ENCODE measurements at regions not wholly inside any gene's neighbourhood (a gene's known extent, or its start where the extent isn't known, plus 50 kb on each side); places are given as distances from the start of the nearest gene placed in this dataset.
A peak's percentile ranks its signal among the peaks of the same experiment; 100 is the strongest.

- peak overlapping the region; percentile 4 to 22 (median 22) for H3K4me3 ChIP-seq (ENCODE audit: control insufficient read depth in 2 of 3, extremely low read depth in 1 of 3, insufficient read depth in 2 of 3, low read depth in 1 of 3, low read length in 3 of 3)
- dilution Hi-C loops (cut with MboI; ENCODE audit: extremely low pct_ligation_motif_present, low sequenced_read_pairs): no loop called here
Measured at GRCh38 chr7:130853503-130854279, 119.7 kb upstream of the KLF14 start.

GRCh38 chr7:130854481-130854880 lies 120.5 kb upstream of the KLF14 start:
- Histone ChIP-seq H3K27me3 (ENCODE audit: control insufficient read depth, extremely low read depth, insufficient read depth, low read length) (no peaks in the 10 kb centered on the region), H3K36me3 (ENCODE audit: control insufficient read depth in 2 of 2, extremely low read depth in 1 of 2, insufficient read depth in 2 of 2, low read length in 2 of 2) (peaks cover 4 to 12% of the 10 kb centered on the region in 2 experiments), H3K4me1 (ENCODE audit: control insufficient read depth, extremely low read depth, insufficient read depth, low read length) (peaks cover 50% of the 10 kb centered on the region), H3K9me1 (ENCODE audit: control insufficient read depth, extremely low read depth, insufficient read depth, low read length) (no peaks in the 10 kb centered on the region), H3K4me2 (ENCODE audit: control insufficient read depth, extremely low read depth, insufficient read depth, low read depth, low read length) (peak overlapping the region; percentile 73), H2AFZ (ENCODE audit: control insufficient read depth, low read length) (no peak overlapping the region), H3K9me3 (ENCODE audit: control insufficient read depth, low read depth, low read length) (peaks cover 6% of the 10 kb centered on the region), H3K4me3 (ENCODE audit: control insufficient read depth in 2 of 3, extremely low read depth in 1 of 3, insufficient read depth in 2 of 3, low read depth in 1 of 3, low read length in 3 of 3) (peak overlapping the region in 1 of 3 experiments; percentile 22), H4K20me1 (ENCODE audit: control insufficient read depth, extremely low read depth, insufficient read depth, low read length) (no peaks in the 10 kb centered on the region), H3K27ac (ENCODE audit: control insufficient read depth, insufficient read depth, low read length) (no peak overlapping the region), H3K9ac (ENCODE audit: control insufficient read depth, extremely low read depth, insufficient read depth, low read length) (no peak overlapping the region), H3K79me2 (ENCODE audit: control insufficient read depth, insufficient read depth, low read length) (no peaks in the 10 kb centered on the region)
- dilution Hi-C loops (cut with MboI; ENCODE audit: extremely low pct_ligation_motif_present, low sequenced_read_pairs): no loop called here
- no peak for DNase-seq (ENCODE audit: low read depth, low spot score)
- peak; percentile 13 for FAIRE-seq
- no peak for TF ChIP-seq EZH2 (IDR thresholded peaks at IDR 0.05; ENCODE audit: low read length)
- TF ChIP-seq, protein P1, sequence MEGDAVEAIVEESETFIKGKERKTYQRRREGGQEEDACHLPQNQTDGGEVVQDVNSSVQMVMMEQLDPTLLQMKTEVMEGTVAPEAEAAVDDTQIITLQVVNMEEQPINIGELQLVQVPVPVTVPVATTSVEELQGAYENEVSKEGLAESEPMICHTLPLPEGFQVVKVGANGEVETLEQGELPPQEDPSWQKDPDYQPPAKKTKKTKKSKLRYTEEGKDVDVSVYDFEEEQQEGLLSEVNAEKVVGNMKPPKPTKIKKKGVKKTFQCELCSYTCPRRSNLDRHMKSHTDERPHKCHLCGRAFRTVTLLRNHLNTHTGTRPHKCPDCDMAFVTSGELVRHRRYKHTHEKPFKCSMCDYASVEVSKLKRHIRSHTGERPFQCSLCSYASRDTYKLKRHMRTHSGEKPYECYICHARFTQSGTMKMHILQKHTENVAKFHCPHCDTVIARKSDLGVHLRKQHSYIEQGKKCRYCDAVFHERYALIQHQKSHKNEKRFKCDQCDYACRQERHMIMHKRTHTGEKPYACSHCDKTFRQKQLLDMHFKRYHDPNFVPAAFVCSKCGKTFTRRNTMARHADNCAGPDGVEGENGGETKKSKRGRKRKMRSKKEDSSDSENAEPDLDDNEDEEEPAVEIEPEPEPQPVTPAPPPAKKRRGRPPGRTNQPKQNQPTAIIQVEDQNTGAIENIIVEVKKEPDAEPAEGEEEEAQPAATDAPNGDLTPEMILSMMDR (optimal IDR thresholded peaks at IDR 0.05 in 1 of 3, IDR thresholded peaks at IDR 0.05 in 1 of 3, conservative IDR thresholded peaks at IDR 0.05 in 1 of 3; ENCODE audit: extremely low read depth in 1 of 3, insufficient read depth in 2 of 3, low read length in 3 of 3): no peak

More at GRCh38 chr7:130853503-130854279, 119.7 kb upstream of the KLF14 start:
- H3K79me2 ChIP-seq (ENCODE audit: control insufficient read depth, insufficient read depth, low read length): no peaks in the 10 kb centered on the region
- peaks cover 4 to 12% of the 10 kb centered on the region in 2 experiments for H3K36me3 ChIP-seq (ENCODE audit: control insufficient read depth in 2 of 2, extremely low read depth in 1 of 2, insufficient read depth in 2 of 2, low read length in 2 of 2)
- H2AFZ ChIP-seq (ENCODE audit: control insufficient read depth, low read length): no peak overlapping the region
- FAIRE-seq (peak; percentile 88), DNase-seq (ENCODE audit: low read depth, low spot score) (peak; percentile 85)
- H3K9me3 ChIP-seq (ENCODE audit: control insufficient read depth, low read depth, low read length): peaks cover 6% of the 10 kb centered on the region
- peak overlapping the region; percentile 51 for H3K27ac ChIP-seq (ENCODE audit: control insufficient read depth, insufficient read depth, low read length)
- H3K9me1 ChIP-seq (ENCODE audit: control insufficient read depth, extremely low read depth, insufficient read depth, low read length): no peaks in the 10 kb centered on the region
- H3K27me3 ChIP-seq (ENCODE audit: control insufficient read depth, extremely low read depth, insufficient read depth, low read length): no peaks in the 10 kb centered on the region
- H3K4me1 ChIP-seq (ENCODE audit: control insufficient read depth, extremely low read depth, insufficient read depth, low read length): peaks cover 50% of the 10 kb centered on the region
- no peaks in the 10 kb centered on the region for H4K20me1 ChIP-seq (ENCODE audit: control insufficient read depth, extremely low read depth, insufficient read depth, low read length)
- peak overlapping the region; percentile 73 for H3K4me2 ChIP-seq (ENCODE audit: control insufficient read depth, extremely low read depth, insufficient read depth, low read depth, low read length)
- TF ChIP-seq EZH2 (IDR thresholded peaks at IDR 0.05; ENCODE audit: low read length): no peak
- TF ChIP-seq, protein P1 (optimal IDR thresholded peaks at IDR 0.05 in 1 of 3, IDR thresholded peaks at IDR 0.05 in 1 of 3, conservative IDR thresholded peaks at IDR 0.05 in 1 of 3; ENCODE audit: extremely low read depth in 1 of 3, insufficient read depth in 2 of 3, low read length in 3 of 3): no peak
- peak overlapping the region; percentile 8 for H3K9ac ChIP-seq (ENCODE audit: control insufficient read depth, extremely low read depth, insufficient read depth, low read length)

Measured in keratinocyte (primary cell).